Adrenal gland (tissue), 9 donors: ENCODE measurements at regions not wholly inside any gene's neighbourhood (a gene's known extent, or its start where the extent isn't known, plus 50 kb on each side); places are given as distances from the start of the nearest gene placed in this dataset.
A peak's percentile ranks its signal among the peaks of the same experiment; 100 is the strongest.

ENCODE experiments used
- DNase-seq, 7 donors: peaks; one replicate each; pipeline ENCODE4 v3.0.0-alpha.2; 2019 to 2020
- H3K27ac ChIP-seq, 5 donors: fragments of 200-600 bp; sonication (generic) in 4 of 5; 1 replicate in 3 of 5; 2 replicates in 2 of 5; pipeline versions ENCODE4 v1.5.1 to v1.8.0; 2016 to 2020; ENCODE audit warnings: mild to moderate bottlenecking in 1 of 5
- H3K27me3 ChIP-seq: fragments of 200-600 bp; 2 replicates; pipeline ENCODE4 v1.8.0; 2021
- H3K36me3 ChIP-seq, 2 donors: fragments of 200-600 bp; replicated peaks in 1 of 2; 1 replicate in 1 of 2; 2 replicates in 1 of 2; pipeline versions ENCODE4 v1.5.1 to v1.8.0; 2018 to 2022
- H3K4me1 ChIP-seq, 2 donors: fragments of 200-600 bp; replicated peaks in 1 of 2; 1 replicate in 1 of 2; 2 replicates in 1 of 2; pipeline versions ENCODE4 v1.5.1 to v1.8.0; 2018 to 2021
- H3K4me3 ChIP-seq, 4 donors: fragments of 200-600 bp; sonication (generic) in 3 of 4; one replicate each; pipeline ENCODE4 v1.5.1; 2016 to 2018
- H3K9me3 ChIP-seq, 3 donors: fragments of 200-600 bp; sonication (generic) in 1 of 3; replicated peaks in 1 of 3; 1 replicate in 2 of 3; 2 replicates in 1 of 3; pipeline versions ENCODE4 v1.5.1 to v1.8.0; 2016 to 2021
- POLR2A ChIP-seq, 2 donors: fragments of 450-650 bp; IDR thresholded peaks; one replicate each; pipeline ENCODE4 v1.6.1; 2017; ENCODE audit warnings: antibody characterized with exemption in 2 of 2, mild to moderate bottlenecking in 2 of 2, moderate library complexity in 1 of 2
- WGBS, 4 donors: extraction: QIAGEN DNeasy Blood & Tissue Kit in 2 of 4; methylation state at CpG; one replicate each; pipeline versions ENCODE4 v1.1.5 to v1.1.7; 2013 to 2017; 5-methylcytosine and 5-hydroxymethylcytosine counted together
- intact Hi-C, 2 donors: fragments of 100-400 bp; cut with DNase I; formaldehyde crosslinking; loops; one replicate each; pipeline versions ENCODE4 v1.14.1 to v1.15.0; 2022 to 2023
- TF ChIP-seq, protein P1 (sequence below), 6 experiments: fragments of 450-650 bp in 4 of 6; fragments of 200-600 bp in 2 of 6; sonication (generic) in 1 of 6; IDR thresholded peaks; 1 replicate in 5 of 6; 2 replicates in 1 of 6; pipeline versions ENCODE4 v1.5.1 to v1.8.0; 2016 to 2021; ENCODE audit warnings: antibody characterized with exemption in 6 of 6, mild to moderate bottlenecking in 2 of 6, moderate library complexity in 1 of 6
- donor health status: healthy with polysubstance abuse.
- donor health status: Bipolar disorder and iron deficiency.
- donor health status: DM: yes; HTN: yes; CAD: no.
- donor health status: DM: no; HTN: no; CAD: no.
- donor health status: DM: no; HTN: no; CAD: no.

DNA sequence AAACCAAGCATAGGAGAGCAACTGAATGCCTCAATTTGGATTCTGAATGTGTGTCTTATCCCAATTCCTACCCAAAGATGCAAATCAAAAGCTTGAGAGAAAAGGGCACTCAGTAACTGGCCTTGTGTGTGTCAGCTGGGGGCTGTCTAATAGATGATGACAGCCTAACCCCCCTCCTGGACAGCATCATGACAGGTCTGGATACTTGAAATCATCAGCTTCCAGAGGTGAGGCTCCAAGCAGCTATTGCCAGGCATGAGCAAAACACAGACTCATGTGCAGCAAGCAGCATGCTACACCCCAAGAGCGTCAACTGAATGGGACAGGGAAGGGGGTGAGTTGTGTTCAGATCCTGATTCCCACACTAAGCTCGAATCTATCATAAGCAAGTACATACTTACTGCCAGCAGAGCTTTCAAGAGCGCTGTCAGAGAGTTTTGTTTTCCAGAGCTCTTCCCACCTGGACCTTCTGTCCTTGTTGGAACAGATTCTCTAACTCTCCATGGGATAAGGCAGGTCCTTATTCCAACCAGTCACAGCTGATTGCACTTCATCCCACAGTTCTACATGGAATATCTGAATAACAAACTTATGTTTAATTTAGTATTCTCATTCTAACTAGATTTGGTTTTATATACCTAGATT is 467.5 kb downstream of the DTWD2 start:
- Histone ChIP-seq H3K27me3 (no peaks in the 10 kb centered on the region), H3K4me1 (no peaks in the 10 kb centered on the region), H3K36me3 (no peaks in the 10 kb centered on the region), H3K27ac (no peak overlapping the region), H3K9me3 (no peaks in the 10 kb centered on the region), H3K4me3 (no peak overlapping the region)
- DNase-seq: peak in 1 of 7 donors; percentile 67
- intact Hi-C loops: no loop called here
- TF ChIP-seq, protein P1, sequence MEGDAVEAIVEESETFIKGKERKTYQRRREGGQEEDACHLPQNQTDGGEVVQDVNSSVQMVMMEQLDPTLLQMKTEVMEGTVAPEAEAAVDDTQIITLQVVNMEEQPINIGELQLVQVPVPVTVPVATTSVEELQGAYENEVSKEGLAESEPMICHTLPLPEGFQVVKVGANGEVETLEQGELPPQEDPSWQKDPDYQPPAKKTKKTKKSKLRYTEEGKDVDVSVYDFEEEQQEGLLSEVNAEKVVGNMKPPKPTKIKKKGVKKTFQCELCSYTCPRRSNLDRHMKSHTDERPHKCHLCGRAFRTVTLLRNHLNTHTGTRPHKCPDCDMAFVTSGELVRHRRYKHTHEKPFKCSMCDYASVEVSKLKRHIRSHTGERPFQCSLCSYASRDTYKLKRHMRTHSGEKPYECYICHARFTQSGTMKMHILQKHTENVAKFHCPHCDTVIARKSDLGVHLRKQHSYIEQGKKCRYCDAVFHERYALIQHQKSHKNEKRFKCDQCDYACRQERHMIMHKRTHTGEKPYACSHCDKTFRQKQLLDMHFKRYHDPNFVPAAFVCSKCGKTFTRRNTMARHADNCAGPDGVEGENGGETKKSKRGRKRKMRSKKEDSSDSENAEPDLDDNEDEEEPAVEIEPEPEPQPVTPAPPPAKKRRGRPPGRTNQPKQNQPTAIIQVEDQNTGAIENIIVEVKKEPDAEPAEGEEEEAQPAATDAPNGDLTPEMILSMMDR (IDR thresholded peaks at IDR 0.05): no peak
- no peak for TF ChIP-seq POLR2A (IDR thresholded peaks at IDR 0.05)
- 82 to 90% (median 89%) methylated on average over 3 of the region's 3 CpGs for WGBS, 4 donors

DNA sequence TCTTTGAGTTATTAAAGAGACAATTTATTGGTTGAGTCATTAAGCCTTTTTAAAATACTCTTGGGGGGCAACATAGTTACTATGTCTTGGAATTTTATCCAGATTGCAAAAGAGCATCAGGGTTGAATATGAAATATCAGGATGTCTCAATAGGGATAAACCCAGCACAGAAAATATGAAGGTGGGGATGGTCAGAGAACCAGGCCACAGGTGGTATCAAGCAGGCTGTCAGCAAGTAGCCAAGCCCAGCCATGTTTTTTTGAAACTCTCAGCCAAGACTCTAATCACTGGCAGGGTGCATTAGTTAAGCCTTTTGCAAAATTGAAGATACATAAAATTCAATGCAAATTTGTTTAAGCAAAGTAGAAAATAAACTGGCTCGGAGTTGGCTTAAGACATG is 468.9 kb downstream of the DTWD2 start:
- WGBS, 4 donors: 58 to 83% (median 82%) methylated on average over 1 of the region's 1 CpG
- Histone ChIP-seq H3K4me1 (no peaks in the 10 kb centered on the region), H3K4me3 (no peak overlapping the region), H3K36me3 (no peaks in the 10 kb centered on the region), H3K27ac (no peak overlapping the region), H3K27me3 (no peaks in the 10 kb centered on the region), H3K9me3 (no peaks in the 10 kb centered on the region)
- intact Hi-C loops: no loop called here
- DNase-seq: no peak
- TF ChIP-seq POLR2A (IDR thresholded peaks at IDR 0.05): no peak
- TF ChIP-seq, protein P1 (IDR thresholded peaks at IDR 0.05): no peak

DNA sequence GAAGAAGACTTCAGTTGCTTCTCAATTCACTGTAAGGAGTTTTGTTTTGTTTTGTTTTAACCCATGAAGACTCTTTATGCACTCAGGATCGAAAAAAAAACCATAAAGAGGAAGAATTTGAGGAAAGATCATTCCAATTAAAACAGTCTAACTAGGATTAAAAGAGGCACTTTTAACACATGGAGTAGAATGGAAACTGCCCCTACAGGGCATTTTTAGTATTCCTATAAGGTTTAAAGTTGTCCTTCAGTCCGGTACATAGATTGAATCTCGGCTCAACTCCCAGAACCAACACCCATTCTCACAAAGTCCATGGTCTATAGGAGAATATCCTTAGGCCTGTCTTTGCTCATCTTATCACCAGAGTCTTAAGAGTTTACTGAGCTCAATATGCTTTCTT is 469.6 kb downstream of the DTWD2 start:
- 80 to 99% (median 93%) methylated on average over 3 of the region's 3 CpGs for WGBS, 4 donors
- no peak for TF ChIP-seq POLR2A (IDR thresholded peaks at IDR 0.05)
- TF ChIP-seq, protein P1 (IDR thresholded peaks at IDR 0.05): no peak
- H3K9me3 ChIP-seq: no peaks in the 10 kb centered on the region
- no peak overlapping the region for H3K4me3 ChIP-seq
- DNase-seq: no peak
- no peak overlapping the region for H3K27ac ChIP-seq
- no peaks in the 10 kb centered on the region for H3K27me3 ChIP-seq
- H3K4me1 ChIP-seq: no peaks in the 10 kb centered on the region
- intact Hi-C loops: no loop called here
- no peaks in the 10 kb centered on the region for H3K36me3 ChIP-seq

DNA sequence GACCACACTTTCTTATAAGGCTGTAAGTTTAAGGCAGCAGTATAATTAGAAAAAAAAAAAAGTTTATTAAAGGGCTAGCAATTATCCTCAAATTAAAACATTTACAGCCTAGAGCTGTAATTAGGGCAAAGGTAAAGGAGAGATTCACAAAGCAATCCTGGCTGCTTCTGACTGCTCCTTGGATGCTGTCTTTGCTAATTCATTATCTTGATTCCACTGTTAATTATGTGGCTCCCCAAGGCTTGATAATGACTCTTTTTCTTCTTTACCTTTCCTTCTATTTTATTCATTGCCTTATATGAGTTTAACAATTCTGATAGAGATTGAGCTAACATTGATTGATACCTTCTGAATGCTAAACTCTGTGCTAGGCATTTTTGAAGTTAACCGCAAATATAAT is 476.5 kb downstream of the DTWD2 start:
- intact Hi-C loops: no loop called here
- H3K9me3 ChIP-seq: no peaks in the 10 kb centered on the region
- no peak overlapping the region for H3K27ac ChIP-seq
- no peaks in the 10 kb centered on the region for H3K27me3 ChIP-seq
- 93 to 100% (median 97%) methylated on average over 1 of the region's 1 CpG for WGBS, 4 donors
- no peaks in the 10 kb centered on the region for H3K4me1 ChIP-seq
- no peak for TF ChIP-seq POLR2A (IDR thresholded peaks at IDR 0.05)
- TF ChIP-seq, protein P1 (IDR thresholded peaks at IDR 0.05): no peak
- no peak overlapping the region for H3K4me3 ChIP-seq
- no peak for DNase-seq
- no peaks in the 10 kb centered on the region for H3K36me3 ChIP-seq
